ENCODE measurements at regions not wholly inside any gene's neighbourhood (a gene's known extent, or its start where the extent isn't known, plus 50 kb on each side); places are given as distances from the start of the nearest gene placed in this dataset.

GRCh38 chr5:152511120-152511519 lies 106.0 kb upstream of the NMUR2 start:
- Histone ChIP-seq H3K36me3 (ENCODE audit: insufficient read depth, low read length) (no peaks in the 10 kb centered on the region), H3K9me3 (ENCODE audit: insufficient read depth, low read length, severe bottlenecking) (no peaks in the 10 kb centered on the region), H3K27ac (ENCODE audit: low read length) (no peak overlapping the region), H3K4me2 (ENCODE audit: insufficient read depth, low read length) (no peak overlapping the region), H2AFZ (ENCODE audit: low read depth, low read length) (no peak overlapping the region), H4K20me1 (ENCODE audit: insufficient read depth, low read length) (no peaks in the 10 kb centered on the region), H3K4me1 (ENCODE audit: insufficient read depth, low read length) (no peaks in the 10 kb centered on the region), H3K79me2 (ENCODE audit: insufficient read depth, low read length) (no peaks in the 10 kb centered on the region), H3K9ac (ENCODE audit: low read depth, low read length) (no peak overlapping the region), H3K27me3 (ENCODE audit: insufficient read depth, low read length, poor library complexity) (no peaks in the 10 kb centered on the region), H3K4me3 (ENCODE audit: low read depth in 1 of 2, low read length in 2 of 2) (no peak overlapping the region)
- DNase-seq (no peak), ATAC-seq (ENCODE audit: insufficient read depth, low read depth) (no peak)
- TF ChIP-seq CTCF (IDR thresholded peaks at IDR 0.05; ENCODE audit: borderline replicate concordance, extremely low read depth, low read length, poor library complexity, severe bottlenecking): no peak
- TF ChIP-seq EZH2 (IDR thresholded peaks at IDR 0.05; ENCODE audit: borderline replicate concordance, low read depth, low read length, severe bottlenecking): no peak

- Histone ChIP-seq H3K9ac (ENCODE audit: low read depth, low read length) (no peak overlapping the region), H3K9me3 (ENCODE audit: insufficient read depth, low read length, severe bottlenecking) (no peaks in the 10 kb centered on the region), H3K4me3 (ENCODE audit: low read depth in 1 of 2, low read length in 2 of 2) (no peak overlapping the region), H3K4me1 (ENCODE audit: insufficient read depth, low read length) (no peaks in the 10 kb centered on the region), H3K27me3 (ENCODE audit: insufficient read depth, low read length, poor library complexity) (no peaks in the 10 kb centered on the region), H3K36me3 (ENCODE audit: insufficient read depth, low read length) (no peaks in the 10 kb centered on the region), H2AFZ (ENCODE audit: low read depth, low read length) (no peak overlapping the region), H3K79me2 (ENCODE audit: insufficient read depth, low read length) (no peaks in the 10 kb centered on the region), H3K27ac (ENCODE audit: low read length) (no peak overlapping the region), H3K4me2 (ENCODE audit: insufficient read depth, low read length) (no peak overlapping the region), H4K20me1 (ENCODE audit: insufficient read depth, low read length) (no peaks in the 10 kb centered on the region)
- DNase-seq (no peak), ATAC-seq (ENCODE audit: insufficient read depth, low read depth) (no peak)
- no peak for TF ChIP-seq CTCF (IDR thresholded peaks at IDR 0.05; ENCODE audit: borderline replicate concordance, extremely low read depth, low read length, poor library complexity, severe bottlenecking)
- no peak for TF ChIP-seq EZH2 (IDR thresholded peaks at IDR 0.05; ENCODE audit: borderline replicate concordance, low read depth, low read length, severe bottlenecking)
Measured at GRCh38 chr5:152511531-152512132, 106.6 kb upstream of the NMUR2 start.

- Histone ChIP-seq H3K9me3 (ENCODE audit: insufficient read depth, low read length, severe bottlenecking) (no peaks in the 10 kb centered on the region), H2AFZ (ENCODE audit: low read depth, low read length) (no peak overlapping the region), H3K4me2 (ENCODE audit: insufficient read depth, low read length) (no peak overlapping the region), H3K4me1 (ENCODE audit: insufficient read depth, low read length) (no peaks in the 10 kb centered on the region), H3K27me3 (ENCODE audit: insufficient read depth, low read length, poor library complexity) (no peaks in the 10 kb centered on the region), H3K27ac (ENCODE audit: low read length) (no peak overlapping the region), H3K79me2 (ENCODE audit: insufficient read depth, low read length) (no peaks in the 10 kb centered on the region), H3K4me3 (ENCODE audit: low read depth in 1 of 2, low read length in 2 of 2) (no peak overlapping the region), H3K36me3 (ENCODE audit: insufficient read depth, low read length) (no peaks in the 10 kb centered on the region), H3K9ac (ENCODE audit: low read depth, low read length) (no peak overlapping the region), H4K20me1 (ENCODE audit: insufficient read depth, low read length) (no peaks in the 10 kb centered on the region)
- ATAC-seq (ENCODE audit: insufficient read depth, low read depth): no peak
- TF ChIP-seq CTCF (IDR thresholded peaks at IDR 0.05; ENCODE audit: borderline replicate concordance, extremely low read depth, low read length, poor library complexity, severe bottlenecking): peak; percentile 59
- TF ChIP-seq EZH2 (IDR thresholded peaks at IDR 0.05; ENCODE audit: borderline replicate concordance, low read depth, low read length, severe bottlenecking): no peak
- no peak for DNase-seq
Measured at GRCh38 chr5:152514827-152515397, 109.8 kb upstream of the NMUR2 start.

All from DND-41 (cell line).